ENCODE measurements at regions not wholly inside any gene's neighbourhood (a gene's known extent, or its start where the extent isn't known, plus 50 kb on each side); places are given as distances from the start of the nearest gene placed in this dataset.
"Not testable (repeated sequence)": the region's sequence is repeated elsewhere in the genome, so short reads cannot be mapped to it uniquely, and the experiment has no call there.

DNA sequence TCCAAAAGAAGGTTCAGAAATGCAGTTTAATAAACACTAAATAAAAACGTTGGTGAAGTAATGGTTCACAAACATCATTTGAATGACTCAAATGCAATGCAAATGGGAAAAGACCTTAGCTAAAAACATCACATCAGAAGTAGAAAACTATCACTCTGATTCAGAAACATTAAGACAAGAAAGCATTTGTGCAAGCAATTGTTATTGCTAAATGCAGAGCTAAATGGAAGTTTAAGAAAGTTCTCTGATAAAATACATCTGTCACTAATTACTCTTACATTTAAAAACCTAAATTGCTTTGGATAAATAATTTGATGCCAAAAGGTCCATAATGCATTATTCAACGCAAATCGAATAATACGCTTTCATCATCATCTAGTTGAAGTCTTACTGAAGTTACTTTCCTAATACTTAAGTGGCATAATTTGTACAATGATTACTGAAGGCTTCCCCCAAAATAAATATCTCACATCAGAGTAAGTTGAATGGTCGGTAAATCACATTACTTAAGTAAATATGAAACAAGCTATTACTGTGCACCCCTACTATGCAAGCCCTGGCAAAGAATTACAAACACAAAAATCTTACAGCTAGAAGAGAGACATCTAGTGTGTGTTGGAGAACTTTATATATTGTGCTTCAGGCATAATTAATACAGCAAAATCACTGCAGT, 105.7 kb upstream of the KCTD1 start:
- no peak for DNase-seq (ENCODE audit: low read depth)

DNA sequence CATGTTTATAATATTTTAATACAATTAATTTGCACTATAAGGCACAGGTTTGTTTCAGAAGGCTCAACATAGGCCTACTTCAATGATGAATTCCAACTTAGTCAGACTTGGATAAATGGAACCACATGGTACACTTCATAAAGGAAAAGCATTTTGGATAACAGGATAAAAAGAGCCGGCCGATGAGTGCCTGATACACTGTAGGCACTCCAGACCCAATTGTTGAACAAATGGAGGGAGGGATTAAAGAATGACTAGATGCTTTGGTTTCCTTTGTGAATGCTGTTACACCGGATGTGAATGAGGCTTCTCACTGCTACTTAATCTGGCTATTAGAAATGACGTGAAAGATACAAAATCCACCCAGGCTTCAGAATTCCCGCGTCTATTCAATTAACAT, 104.1 kb upstream of the KCTD1 start:
- DNase-seq (ENCODE audit: low read depth): no peak

- no peak for DNase-seq (ENCODE audit: low read depth)
Observed at GRCh38 chr18:26650310-26651268, 102.2 kb upstream of the KCTD1 start.

DNA sequence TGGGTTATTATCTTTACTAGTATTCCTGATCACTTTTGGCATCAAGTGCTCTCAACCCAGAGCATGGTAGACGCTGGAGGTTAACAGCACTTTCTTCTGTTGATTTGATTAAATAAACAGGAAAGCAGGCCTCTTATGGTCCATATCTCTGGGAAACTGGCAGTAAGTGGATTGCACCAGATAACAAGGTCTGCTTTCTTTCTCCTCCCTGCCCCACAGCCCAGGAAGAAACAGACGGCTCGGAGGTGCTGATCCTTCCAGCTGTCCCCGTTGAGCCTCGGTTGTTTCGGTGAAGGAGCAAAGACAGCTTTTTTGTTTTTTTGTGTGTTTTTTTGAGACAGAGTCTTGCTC, 100.8 kb upstream of the KCTD1 start:
- DNase-seq (ENCODE audit: low read depth): no peak

- DNase-seq (ENCODE audit: low read depth): no peak
Observed at GRCh38 chr18:26648509-26649192, 100.3 kb upstream of the KCTD1 start.

- no peak for DNase-seq (ENCODE audit: low read depth)
Observed at GRCh38 chr18:26646901-26647300, 98.5 kb upstream of the KCTD1 start.

GRCh38 chr18:26642440-26643348, 94.3 kb upstream of the KCTD1 start:
- DNase-seq (ENCODE audit: low read depth): no peak

- no peak for DNase-seq (ENCODE audit: low read depth)
Observed at GRCh38 chr18:26640541-26640940, 92.2 kb upstream of the KCTD1 start.

DNA sequence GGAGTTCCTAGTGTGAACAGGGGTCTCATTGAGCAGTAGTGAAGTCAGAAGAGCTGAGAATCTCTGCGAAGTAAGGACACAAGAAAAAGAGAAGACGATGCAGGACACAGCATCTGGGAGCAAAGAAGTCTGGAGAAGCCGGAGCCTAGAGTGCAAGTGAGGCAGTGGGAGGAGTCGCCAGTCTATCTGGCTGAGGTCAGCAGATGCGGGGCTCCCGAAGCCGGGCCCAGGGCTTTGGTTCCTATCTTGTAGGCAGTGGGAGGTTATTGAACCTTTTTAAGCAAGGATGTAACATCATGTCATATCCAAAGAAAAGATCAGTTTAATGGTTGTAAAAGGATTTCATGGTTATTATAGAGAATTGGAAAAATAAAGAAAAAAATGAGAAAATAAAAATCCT, 90.8 kb upstream of the KCTD1 start:
- no peak for DNase-seq (ENCODE audit: low read depth)

- DNase-seq (ENCODE audit: low read depth): no peak
Observed at GRCh38 chr18:26637983-26638382, 89.6 kb upstream of the KCTD1 start.

- no peak for DNase-seq (ENCODE audit: low read depth)
Observed at GRCh38 chr18:26637324-26637723, 89.0 kb upstream of the KCTD1 start.

GRCh38 chr18:26635466-26635865, 87.1 kb upstream of the KCTD1 start:
- DNase-seq (ENCODE audit: low read depth): no peak

DNA sequence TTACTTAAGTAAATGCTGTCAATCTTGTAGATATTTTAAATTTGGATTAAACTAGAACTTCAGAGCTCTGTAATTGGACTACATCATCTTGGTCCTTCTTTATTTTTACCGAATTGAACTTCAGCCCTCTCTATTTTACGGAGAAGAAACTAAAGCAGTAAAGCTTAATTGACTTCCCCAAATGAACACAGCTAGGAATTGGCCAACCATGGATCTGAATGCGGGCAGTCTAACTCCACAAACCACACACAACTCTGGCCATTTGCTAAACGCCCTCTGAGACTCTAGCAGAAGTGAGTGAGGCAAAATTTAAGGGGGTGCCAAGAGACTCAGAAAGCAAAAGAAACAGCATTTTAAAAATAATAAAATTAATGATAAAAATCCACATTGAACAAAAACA, 86.3 kb upstream of the KCTD1 start:
- no peak for DNase-seq (ENCODE audit: low read depth)

GRCh38 chr18:26631135-26631534, 82.8 kb upstream of the KCTD1 start:
- no peak for DNase-seq (ENCODE audit: low read depth)

DNA sequence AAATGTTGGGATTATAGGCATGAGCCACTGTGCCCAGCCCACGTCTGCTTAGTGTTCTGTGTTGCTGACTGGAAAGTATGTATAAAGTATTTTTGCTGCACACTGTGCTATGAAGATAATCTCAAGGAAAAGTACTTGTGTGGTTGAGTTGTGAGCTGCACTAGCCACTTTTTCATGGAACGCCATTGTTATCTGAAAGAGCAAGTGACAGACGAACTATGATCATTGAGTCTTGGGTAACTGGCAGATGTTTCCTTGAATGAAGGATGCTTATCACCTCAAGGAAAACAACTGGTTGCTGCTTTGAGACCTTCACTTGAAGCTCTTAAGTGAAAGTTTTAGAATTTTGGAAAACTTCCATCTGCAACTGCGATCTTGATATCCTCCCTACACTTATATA, 82.2 kb upstream of the KCTD1 start:
- DNase-seq (ENCODE audit: low read depth): no peak

DNA sequence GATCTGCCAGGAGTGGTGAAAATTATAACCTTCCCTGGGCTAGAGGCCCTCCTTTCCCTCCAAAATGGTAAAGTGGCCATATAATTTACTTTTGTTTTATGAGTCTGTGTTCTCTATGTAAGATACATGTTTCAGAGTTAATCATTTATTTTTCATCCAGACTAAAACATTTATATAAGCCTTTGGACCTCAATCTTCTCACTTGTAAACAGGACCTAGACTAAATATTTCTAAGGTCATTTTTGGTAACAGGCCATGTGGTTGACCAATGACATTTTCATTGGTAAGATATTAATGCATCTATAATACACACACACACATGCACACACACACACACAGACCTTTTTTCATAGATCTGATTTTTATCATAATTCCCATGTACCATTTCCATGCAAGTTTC, 79.7 kb upstream of the KCTD1 start:
- no peak for DNase-seq (ENCODE audit: low read depth)

GRCh38 chr18:26624443-26624842, 76.1 kb upstream of the KCTD1 start:
- DNase-seq (ENCODE audit: low read depth): no peak

DNA sequence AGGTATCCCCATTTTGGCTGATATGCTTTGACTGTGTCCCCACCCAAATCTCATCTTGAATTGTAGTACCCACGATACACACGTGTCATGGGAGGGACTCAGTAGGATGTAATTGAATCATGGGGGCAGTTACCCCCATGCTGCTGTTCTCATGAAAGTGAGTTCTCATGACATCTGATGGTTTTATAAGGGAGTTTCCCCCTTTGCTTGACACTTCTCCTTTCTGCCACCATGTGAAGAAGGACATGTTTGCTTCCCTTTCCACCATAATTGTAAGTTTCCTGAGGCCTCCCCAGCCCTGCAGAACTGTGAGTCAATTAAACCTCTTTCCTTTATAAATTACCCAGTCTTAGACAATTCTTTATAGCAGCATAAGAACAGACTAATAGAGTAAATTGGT, 75.0 kb upstream of the KCTD1 start:
- DNase-seq (ENCODE audit: low read depth): not testable (repeated sequence)

DNA sequence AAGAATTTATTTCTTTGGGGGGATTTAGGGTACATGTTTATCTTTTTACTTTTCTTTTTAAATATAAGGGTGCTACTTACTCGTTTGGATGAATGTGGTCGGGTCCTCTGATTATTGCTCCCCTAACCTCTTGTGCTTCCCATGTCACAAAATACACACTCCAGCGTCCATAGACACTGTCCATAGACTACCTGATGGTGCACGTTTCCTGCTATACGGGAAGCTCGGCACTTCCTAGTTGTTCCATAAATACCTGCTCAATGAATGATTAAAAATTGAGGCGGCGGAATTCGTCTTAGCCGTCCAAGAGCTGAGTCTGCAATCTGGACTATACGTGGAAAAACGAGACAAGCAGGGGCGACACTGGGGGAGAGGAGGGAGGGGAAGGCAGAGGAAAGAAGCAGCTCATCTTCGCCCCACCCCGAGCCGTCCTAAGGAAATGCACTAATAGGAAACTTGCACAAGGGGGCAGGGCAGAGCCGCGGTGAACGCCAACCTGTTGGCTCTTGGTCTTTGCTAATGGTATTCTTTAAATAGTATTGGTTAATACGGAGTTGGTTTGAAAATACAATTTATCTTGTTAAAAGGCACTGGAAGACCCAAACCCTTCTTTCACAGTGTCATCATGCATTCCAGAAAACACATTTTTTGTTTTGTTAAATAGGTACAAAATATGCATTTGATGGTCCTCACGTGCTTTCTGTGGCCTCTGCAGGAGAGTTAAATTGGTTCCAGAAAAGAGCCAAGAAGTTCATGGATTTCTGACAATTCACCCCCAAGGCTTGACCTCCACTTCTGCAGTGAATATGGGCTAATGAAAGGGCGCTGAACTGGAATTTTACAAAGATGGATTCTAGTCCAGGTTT, 73.0 kb upstream of the KCTD1 start:
- peak; percentile 28 for DNase-seq (ENCODE audit: low read depth)

DNA sequence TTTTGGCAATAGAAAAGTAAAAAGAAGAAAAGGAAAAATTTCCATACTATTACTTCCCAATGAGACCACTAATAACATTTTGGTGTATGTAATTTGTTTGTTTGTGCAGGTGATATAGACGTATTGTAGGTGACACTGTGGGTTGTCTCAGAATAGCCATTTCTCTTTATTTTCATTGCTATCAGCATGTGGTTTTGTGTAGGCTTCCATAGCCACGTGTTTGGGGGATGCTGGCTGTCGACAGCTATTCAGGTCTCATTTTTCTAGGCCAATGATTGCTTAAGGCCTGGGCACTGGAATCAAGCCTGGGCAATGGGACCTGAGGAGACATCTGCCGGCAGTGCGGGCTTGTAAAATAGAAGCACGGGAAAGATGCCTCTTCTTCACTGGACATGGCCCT, 71.0 kb upstream of the KCTD1 start:
- no peak for DNase-seq (ENCODE audit: low read depth)
